Transverse colon (tissue), 4 donors: ENCODE measurements at regions not wholly inside any gene's neighbourhood (a gene's known extent, or its start where the extent isn't known, plus 50 kb on each side); places are given as distances from the start of the nearest gene placed in this dataset.

ENCODE experiments used
- DNase-seq: peaks from one replicate; pipeline ENCODE4 v3.0.0-alpha.2; 2019
- H3K27ac ChIP-seq, 4 donors: fragments of 200-600 bp; sonication (generic); 2 replicates each; pipeline ENCODE4 v1.5.1; 2016 to 2018; ENCODE audit warnings: inconsistent platforms in 4 of 4
- H3K27me3 ChIP-seq: fragments of 200-600 bp; sonication (generic); 2 replicates; pipeline ENCODE4 v1.5.1; 2017; ENCODE audit warnings: inconsistent platforms
- H3K36me3 ChIP-seq, 4 donors: fragments of 200-600 bp; sonication (generic); 2 replicates each; pipeline ENCODE4 v1.5.1; 2017 to 2019; ENCODE audit warnings: inconsistent platforms in 4 of 4
- H3K4me1 ChIP-seq, 4 donors: fragments of 200-600 bp; sonication (generic); 2 replicates each; pipeline ENCODE4 v1.5.1; 2017 to 2020; ENCODE audit warnings: inconsistent platforms in 4 of 4
- H3K4me3 ChIP-seq, 4 donors: fragments of 200-600 bp; sonication (generic); 1 replicate in 1 of 4; 2 replicates in 3 of 4; pipeline versions ENCODE4 v1.5.1 to v1.6.1; 2017 to 2019; ENCODE audit warnings: inconsistent platforms in 4 of 4
- H3K9me3 ChIP-seq, 2 donors: fragments of 200-600 bp; sonication (generic); 2 replicates each; pipeline ENCODE4 v1.5.1; 2017 to 2019; ENCODE audit warnings: inconsistent platforms in 2 of 2
- CTCF ChIP-seq, 5 experiments: fragments of 200-600 bp in 3 of 5; fragments of 450-650 bp in 2 of 5; sonication (generic) in 3 of 5; IDR thresholded peaks; 1 replicate in 2 of 5; 2 replicates in 3 of 5; pipeline ENCODE4 v1.5.1; 2016 to 2017; ENCODE audit warnings: antibody characterized with exemption in 5 of 5, inconsistent platforms in 3 of 5, mild to moderate bottlenecking in 2 of 5, moderate library complexity in 1 of 5
- EP300 ChIP-seq: sonication (generic); formaldehyde crosslinking; IDR thresholded peaks from one replicate; pipeline ENCODE4 v1.6.1; 2017; ENCODE audit warnings: antibody characterized with exemption, low read depth
- POLR2A ChIP-seq: fragments of 450-650 bp; IDR thresholded peaks from one replicate; pipeline ENCODE4 v1.6.1; 2016; ENCODE audit warnings: antibody characterized with exemption, mild to moderate bottlenecking, moderate library complexity
- POLR2AphosphoS5 ChIP-seq, 3 donors: sonication (generic); formaldehyde crosslinking; IDR thresholded peaks; one replicate each; pipeline ENCODE4 v1.6.1; 2016; ENCODE audit warnings: antibody characterized with exemption in 3 of 3
- WGBS, 2 donors: methylation state at CpG; one replicate each; pipeline ENCODE4 v1.1.5; 2018; ENCODE audit warnings: low coverage in 1 of 2; 5-methylcytosine and 5-hydroxymethylcytosine counted together
- in situ Hi-C, 4 donors: fragments of 200-750 bp; cut with MboI; loops; one replicate each; pipeline versions ENCODE4 v1.15.0 to v1.15.1; 2017; ENCODE audit warnings: low sequenced_read_pairs in 3 of 4, low pct_ligation_motif_present in 1 of 4, low pct_unique_long_range_greater_than_20kb in 1 of 4
- intact Hi-C: fragments of 100-400 bp; cut with DNase I; formaldehyde crosslinking; loops from one replicate; pipeline ENCODE4 v1.15.1; 2023; ENCODE audit warnings: low total_unique reads

GRCh38 chr12:24723759-24724158 lies 225.1 kb downstream of the BCAT1 start:
- no peaks in the 10 kb centered on the region for H3K27me3 ChIP-seq
- H3K4me1 ChIP-seq, result no peaks in the 10 kb centered on the region
- no peak for DNase-seq
- H3K4me3 ChIP-seq, result no peak overlapping the region
- intact Hi-C loops, result no loop called here
- in situ Hi-C loops, result no loop called here
- no peak overlapping the region for H3K27ac ChIP-seq
- no peaks in the 10 kb centered on the region for H3K9me3 ChIP-seq
- no peak for TF ChIP-seq POLR2A
- no peak for TF ChIP-seq EP300
- no peaks in the 10 kb centered on the region for H3K36me3 ChIP-seq

- no peaks in the 10 kb centered on the region for H3K27me3 ChIP-seq
- intact Hi-C loops, result no loop called here
- H3K4me3 ChIP-seq, result no peak overlapping the region
- in situ Hi-C loops, result no loop called here
- no peak overlapping the region for H3K27ac ChIP-seq
- DNase-seq, result no peak
- H3K4me1 ChIP-seq, result no peaks in the 10 kb centered on the region
- H3K9me3 ChIP-seq, result no peaks in the 10 kb centered on the region
- no peaks in the 10 kb centered on the region for H3K36me3 ChIP-seq
- TF ChIP-seq POLR2AphosphoS5 (IDR thresholded peaks at IDR 0.05), result no peak
- TF ChIP-seq POLR2A, result no peak
- TF ChIP-seq CTCF (IDR thresholded peaks at IDR 0.05), result no peak
- TF ChIP-seq EP300, result no peak
These were observed 227.7 kb downstream of the BCAT1 start for GRCh38 chr12:24721191-24721590.

GRCh38 chr12:24719293-24719721 lies 229.6 kb downstream of the BCAT1 start:
- TF ChIP-seq EP300, result no peak
- no peak for TF ChIP-seq CTCF (IDR thresholded peaks at IDR 0.05)
- TF ChIP-seq POLR2A, result no peak
- no peak for TF ChIP-seq POLR2AphosphoS5 (IDR thresholded peaks at IDR 0.05)
- 50 to 59% methylated on average over 1 of the region's 1 CpG for WGBS, 2 donors
- Histone ChIP-seq H3K27ac (no peak overlapping the region), H3K36me3 (no peaks in the 10 kb centered on the region), H3K9me3 (no peaks in the 10 kb centered on the region), H3K27me3 (no peaks in the 10 kb centered on the region), H3K4me3 (no peak overlapping the region), H3K4me1 (no peaks in the 10 kb centered on the region)
- DNase-seq, result no peak
- in situ Hi-C loops (no loop called here), intact Hi-C loops (no loop called here)

GRCh38 chr12:24718617-24719016 lies 230.3 kb downstream of the BCAT1 start:
- WGBS, 2 donors, result 0% methylated on average over 1 of the region's 1 CpG

More at GRCh38 chr12:24718617-24719016, 230.3 kb downstream of the BCAT1 start:
- no peaks in the 10 kb centered on the region for H3K36me3 ChIP-seq
- TF ChIP-seq POLR2A (no peak), CTCF (IDR thresholded peaks at IDR 0.05) (no peak), POLR2AphosphoS5 (IDR thresholded peaks at IDR 0.05) (no peak), EP300 (no peak)
- no peak overlapping the region for H3K27ac ChIP-seq
- no peaks in the 10 kb centered on the region for H3K27me3 ChIP-seq
- no peaks in the 10 kb centered on the region for H3K9me3 ChIP-seq
- H3K4me3 ChIP-seq, result no peak overlapping the region
- H3K4me1 ChIP-seq, result no peaks in the 10 kb centered on the region
- in situ Hi-C loops (no loop called here), intact Hi-C loops (no loop called here)
- no peak for DNase-seq
